Fibroblast of lung (primary cell): ENCODE measurements at regions not wholly inside any gene's neighbourhood (a gene's known extent, or its start where the extent isn't known, plus 50 kb on each side); places are given as distances from the start of the nearest gene placed in this dataset.

Experiments used
- DNase-seq, 2 donors: peaks; one replicate each; pipeline versions ENCODE4 v3.0.0 to v3.0.0-alpha.2; 2010; ENCODE audit warnings: low read depth in 2 of 2
- H2AFZ ChIP-seq: 2 replicates; pipeline ENCODE4 v1.5.1; 2012; ENCODE audit warnings: low read length, control low read depth, inconsistent platforms
- H3K27ac ChIP-seq: 2 replicates; pipeline ENCODE4 v1.5.1; 2011; ENCODE audit warnings: low read length, control low read depth; ENCODE audit not compliant: insufficient read depth
- H3K27me3 ChIP-seq: 2 replicates; pipeline ENCODE4 v1.5.1; 2011; ENCODE audit warnings: mild to moderate bottlenecking, low read length; ENCODE audit not compliant: control insufficient read depth, insufficient read depth
- H3K36me3 ChIP-seq: 2 replicates; pipeline ENCODE4 v1.5.1; 2011; ENCODE audit warnings: low read length; ENCODE audit not compliant: control insufficient read depth, insufficient read depth
- H3K4me1 ChIP-seq: 2 replicates; pipeline ENCODE4 v1.5.1; 2011; ENCODE audit warnings: low read length; ENCODE audit not compliant: control insufficient read depth, insufficient read depth; ENCODE audit errors: extremely low read depth
- H3K4me2 ChIP-seq: 2 replicates; pipeline ENCODE4 v1.5.1; 2011; ENCODE audit warnings: low read length, control low read depth; ENCODE audit not compliant: insufficient read depth; ENCODE audit errors: extremely low read depth
- H3K4me3 ChIP-seq, 4 experiments: fragments of 200-600 bp in 1 of 4; sonication (generic) in 1 of 4; replicated peaks in 1 of 4; 2 replicates each; pipeline ENCODE4 v1.5.1; 2011 to 2016; ENCODE audit warnings: low read length in 4 of 4, low read depth in 3 of 4, mild to moderate bottlenecking in 3 of 4, control low read depth in 2 of 4, inconsistent platforms in 1 of 4, mixed read lengths in 1 of 4; ENCODE audit not compliant: insufficient read depth in 1 of 4; ENCODE audit errors: control extremely low read depth in 1 of 4
- H3K79me2 ChIP-seq: 2 replicates; pipeline ENCODE4 v1.5.1; 2012; ENCODE audit warnings: mild to moderate bottlenecking, low read length, inconsistent platforms; ENCODE audit not compliant: control insufficient read depth, insufficient read depth
- H3K9ac ChIP-seq: 2 replicates; pipeline ENCODE4 v1.5.1; 2011; ENCODE audit warnings: mild to moderate bottlenecking, low read length, control low read depth; ENCODE audit not compliant: insufficient read depth
- H3K9me3 ChIP-seq: 2 replicates; pipeline ENCODE4 v1.5.1; 2012; ENCODE audit warnings: low read depth, low read length; ENCODE audit not compliant: control insufficient read depth, insufficient read depth
- H4K20me1 ChIP-seq: 2 replicates; pipeline ENCODE4 v1.5.1; 2011; ENCODE audit warnings: low read length; ENCODE audit not compliant: control insufficient read depth, insufficient read depth; ENCODE audit errors: extremely low read depth
- EZH2 ChIP-seq: IDR thresholded peaks from 2 replicates; pipeline ENCODE4 v1.5.1; 2012; ENCODE audit warnings: low read length, control low read depth, mild to moderate bottlenecking; ENCODE audit errors: missing control alignments
- TF ChIP-seq, protein P1 (sequence below), 2 donors: IDR thresholded peaks in 1 of 2; conservative IDR thresholded peaks in 1 of 2; 1 replicate in 1 of 2; 2 replicates in 1 of 2; pipeline ENCODE4 v1.5.1; 2011 to 2012; ENCODE audit warnings: low read length in 2 of 2, control low read depth in 1 of 2, inconsistent platforms in 1 of 2, low read depth in 1 of 2, mild to moderate bottlenecking in 1 of 2

DNA sequence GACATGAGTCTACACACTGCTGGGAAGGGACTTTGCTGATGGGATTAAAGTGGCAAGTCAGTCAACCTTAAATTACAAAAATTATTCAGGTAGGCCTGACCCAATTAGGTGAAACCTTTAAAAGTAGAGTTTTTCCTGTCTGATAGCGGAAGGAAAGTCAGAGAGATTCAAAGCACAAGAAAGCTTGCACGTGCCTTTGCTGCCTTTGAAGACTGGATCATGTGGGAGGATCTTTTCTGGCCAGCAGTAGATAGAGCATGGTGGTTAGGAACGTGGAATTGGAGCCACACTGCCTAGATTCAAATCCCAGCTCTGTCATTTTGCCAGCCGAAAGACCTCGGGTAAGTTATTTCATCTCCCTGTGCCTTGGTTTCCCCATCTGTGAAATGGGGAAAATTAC lies 265.8 kb upstream of the PROK2 start:
- H3K9ac ChIP-seq, result no peak overlapping the region
- H3K4me1 ChIP-seq, result no peaks in the 10 kb centered on the region
- DNase-seq, result no peak
- no peaks in the 10 kb centered on the region for H3K79me2 ChIP-seq
- no peak overlapping the region for H3K4me3 ChIP-seq
- H3K4me2 ChIP-seq, result no peak overlapping the region
- TF ChIP-seq, protein P1, sequence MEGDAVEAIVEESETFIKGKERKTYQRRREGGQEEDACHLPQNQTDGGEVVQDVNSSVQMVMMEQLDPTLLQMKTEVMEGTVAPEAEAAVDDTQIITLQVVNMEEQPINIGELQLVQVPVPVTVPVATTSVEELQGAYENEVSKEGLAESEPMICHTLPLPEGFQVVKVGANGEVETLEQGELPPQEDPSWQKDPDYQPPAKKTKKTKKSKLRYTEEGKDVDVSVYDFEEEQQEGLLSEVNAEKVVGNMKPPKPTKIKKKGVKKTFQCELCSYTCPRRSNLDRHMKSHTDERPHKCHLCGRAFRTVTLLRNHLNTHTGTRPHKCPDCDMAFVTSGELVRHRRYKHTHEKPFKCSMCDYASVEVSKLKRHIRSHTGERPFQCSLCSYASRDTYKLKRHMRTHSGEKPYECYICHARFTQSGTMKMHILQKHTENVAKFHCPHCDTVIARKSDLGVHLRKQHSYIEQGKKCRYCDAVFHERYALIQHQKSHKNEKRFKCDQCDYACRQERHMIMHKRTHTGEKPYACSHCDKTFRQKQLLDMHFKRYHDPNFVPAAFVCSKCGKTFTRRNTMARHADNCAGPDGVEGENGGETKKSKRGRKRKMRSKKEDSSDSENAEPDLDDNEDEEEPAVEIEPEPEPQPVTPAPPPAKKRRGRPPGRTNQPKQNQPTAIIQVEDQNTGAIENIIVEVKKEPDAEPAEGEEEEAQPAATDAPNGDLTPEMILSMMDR (conservative IDR thresholded peaks at IDR 0.05 in 1 of 2, IDR thresholded peaks at IDR 0.05 in 1 of 2; ENCODE audit: low read depth in 1 of 2, low read length in 2 of 2), result no peak
- TF ChIP-seq EZH2, result no peak
- no peaks in the 10 kb centered on the region for H4K20me1 ChIP-seq
- no peak overlapping the region for H3K27ac ChIP-seq
- H3K27me3 ChIP-seq, result no peaks in the 10 kb centered on the region
- H3K9me3 ChIP-seq, result no peaks in the 10 kb centered on the region
- no peak overlapping the region for H2AFZ ChIP-seq
- no peaks in the 10 kb centered on the region for H3K36me3 ChIP-seq

DNA sequence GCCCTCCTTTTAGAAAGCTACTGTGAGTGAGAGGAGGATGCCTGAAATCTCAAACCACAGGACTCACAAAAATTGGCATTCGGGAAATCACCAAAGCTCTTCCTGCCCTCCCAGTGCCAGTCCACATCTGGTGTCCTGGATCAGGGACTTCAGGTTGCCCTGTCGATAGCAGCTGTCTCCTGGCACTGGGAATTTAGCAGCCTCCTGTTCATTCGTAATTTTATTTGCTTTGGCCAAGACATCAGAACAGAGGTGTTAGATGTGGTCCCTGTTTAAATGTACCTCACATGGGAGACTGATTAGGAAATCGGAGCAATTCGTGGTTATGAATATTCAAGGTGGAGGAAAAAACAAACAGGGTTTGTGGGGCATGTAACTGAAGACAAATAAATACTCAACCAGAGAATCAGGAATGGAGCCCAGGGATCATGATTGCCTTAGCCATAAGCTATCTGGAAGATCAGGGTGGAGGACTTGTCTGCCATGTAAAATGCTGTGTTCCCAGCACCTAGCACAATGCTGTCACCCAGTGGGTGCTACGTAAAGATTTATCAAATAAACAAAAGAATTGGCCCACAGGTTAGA lies 265.2 kb upstream of the PROK2 start:
- no peaks in the 10 kb centered on the region for H4K20me1 ChIP-seq
- DNase-seq, result no peak
- H3K36me3 ChIP-seq, result no peaks in the 10 kb centered on the region
- no peaks in the 10 kb centered on the region for H3K9me3 ChIP-seq
- TF ChIP-seq, protein P1 (conservative IDR thresholded peaks at IDR 0.05 in 1 of 2, IDR thresholded peaks at IDR 0.05 in 1 of 2; ENCODE audit: low read depth in 1 of 2, low read length in 2 of 2), result no peak
- no peak for TF ChIP-seq EZH2
- no peak overlapping the region for H3K4me2 ChIP-seq
- no peak overlapping the region for H3K27ac ChIP-seq
- H3K79me2 ChIP-seq, result no peaks in the 10 kb centered on the region
- H3K4me3 ChIP-seq, result no peak overlapping the region
- H3K4me1 ChIP-seq, result no peaks in the 10 kb centered on the region
- H3K9ac ChIP-seq, result no peak overlapping the region
- no peak overlapping the region for H2AFZ ChIP-seq
- H3K27me3 ChIP-seq, result no peaks in the 10 kb centered on the region

DNA sequence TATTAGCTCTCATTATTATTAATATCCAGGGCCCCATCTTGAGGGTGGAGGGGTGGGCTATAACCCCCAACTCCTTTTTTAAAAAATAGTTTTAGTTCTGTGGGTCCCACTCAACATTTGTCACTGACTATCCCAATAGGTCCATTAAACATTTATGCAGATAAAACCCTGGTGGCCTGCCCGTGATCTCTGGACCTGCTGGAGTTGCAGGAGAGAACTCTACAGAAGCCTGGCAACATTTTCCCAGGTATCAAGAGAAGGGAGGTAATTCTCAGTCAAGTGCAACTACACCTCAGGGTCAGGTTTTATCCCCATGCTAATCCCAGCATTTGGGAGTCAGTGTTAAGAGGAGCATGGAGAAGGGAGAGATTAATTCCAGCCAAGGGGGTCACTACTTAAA lies 264.4 kb upstream of the PROK2 start:
- no peak overlapping the region for H3K4me3 ChIP-seq
- no peaks in the 10 kb centered on the region for H3K9me3 ChIP-seq
- no peaks in the 10 kb centered on the region for H3K79me2 ChIP-seq
- no peak overlapping the region for H3K4me2 ChIP-seq
- H3K27me3 ChIP-seq, result no peaks in the 10 kb centered on the region
- no peaks in the 10 kb centered on the region for H3K4me1 ChIP-seq
- DNase-seq, result no peak
- TF ChIP-seq, protein P1 (conservative IDR thresholded peaks at IDR 0.05 in 1 of 2, IDR thresholded peaks at IDR 0.05 in 1 of 2; ENCODE audit: low read depth in 1 of 2, low read length in 2 of 2), result no peak
- TF ChIP-seq EZH2, result no peak
- no peak overlapping the region for H3K9ac ChIP-seq
- no peaks in the 10 kb centered on the region for H4K20me1 ChIP-seq
- H2AFZ ChIP-seq, result no peak overlapping the region
- H3K36me3 ChIP-seq, result no peaks in the 10 kb centered on the region
- no peak overlapping the region for H3K27ac ChIP-seq
